Left lung (tissue), 4 donors: ENCODE measurements at regions not wholly inside any gene's neighbourhood (a gene's known extent, or its start where the extent isn't known, plus 50 kb on each side); places are given as distances from the start of the nearest gene placed in this dataset.

Source experiments
- ATAC-seq: fragments of 200-7000 bp; cut with Tn5 transposase; one replicate; pipeline ENCODE4 v1.9.1; 2020; ENCODE audit warnings: moderate library complexity
- DNase-seq, 4 donors: peaks; one replicate each; pipeline ENCODE4 v3.0.0-alpha.2; 2013 to 2020
- H3K27ac ChIP-seq, 2 donors: fragments of 200-600 bp; sonication (generic) in 1 of 2; one replicate each; pipeline versions ENCODE4 v1.5.0 to v1.8.0; 2020 to 2021
- H3K27me3 ChIP-seq, 2 donors: fragments of 200-600 bp; sonication (generic) in 1 of 2; one replicate each; pipeline versions ENCODE4 v1.5.0 to v1.8.0; 2020 to 2021
- H3K36me3 ChIP-seq, 2 donors: fragments of 200-600 bp; sonication (generic) in 1 of 2; one replicate each; pipeline versions ENCODE4 v1.5.0 to v1.8.0; 2020 to 2021
- H3K4me1 ChIP-seq, 2 donors: fragments of 200-600 bp; one replicate each; pipeline ENCODE4 v1.8.0; 2021
- H3K4me3 ChIP-seq, 2 donors: fragments of 200-600 bp; sonication (generic) in 1 of 2; one replicate each; pipeline versions ENCODE4 v1.5.0 to v1.8.0; 2020 to 2021; ENCODE audit warnings: mild to moderate bottlenecking in 1 of 2
- H3K9me3 ChIP-seq, 2 donors: fragments of 200-600 bp; sonication (generic) in 1 of 2; one replicate each; pipeline versions ENCODE4 v1.5.0 to v1.8.0; 2020 to 2021
- CTCF ChIP-seq, 2 donors: fragments of 200-600 bp; sonication (generic) in 1 of 2; IDR thresholded peaks; one replicate each; pipeline versions ENCODE4 v1.5.0 to v1.8.0; 2021; ENCODE audit warnings: antibody characterized with exemption in 2 of 2
- intact Hi-C, 2 donors: fragments of 100-400 bp; cut with DNase I; formaldehyde crosslinking; loops; one replicate each; pipeline versions ENCODE4 v1.11.2 to v1.14.2; 2022
- donor health status: DM: no; HTN: yes; CAD: no.
- donor health status: DM: no; HTN: no; CAD: no.

DNA sequence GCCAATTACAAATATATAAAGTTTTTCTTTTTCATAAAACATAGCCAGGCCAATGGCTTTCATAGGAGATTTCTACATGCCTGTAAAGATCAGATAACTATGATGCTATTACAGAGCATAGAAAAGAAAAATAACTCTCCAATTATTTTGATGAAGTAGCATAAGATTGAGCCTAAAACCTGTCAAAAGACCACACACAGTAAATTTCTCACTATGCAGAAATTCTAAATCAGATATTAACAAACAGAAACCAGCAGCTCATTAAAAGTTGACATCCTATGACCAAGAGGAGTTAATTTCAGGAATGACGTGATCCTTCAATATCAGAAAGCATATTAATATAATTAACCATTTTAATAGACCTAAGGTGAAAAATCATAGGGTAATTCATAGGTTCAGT lies 139.0 kb upstream of the PIEZO2 start:
- no peak overlapping the region for H3K4me3 ChIP-seq
- no peaks in the 10 kb centered on the region for H3K27me3 ChIP-seq
- H3K27ac ChIP-seq = no peak overlapping the region
- no peaks in the 10 kb centered on the region for H3K36me3 ChIP-seq
- H3K9me3 ChIP-seq = no peaks in the 10 kb centered on the region
- no peak for TF ChIP-seq CTCF (IDR thresholded peaks at IDR 0.05)
- intact Hi-C loops = no loop called here
- no peak for ATAC-seq
- DNase-seq = peak in 1 of 4 donors; percentile 26
- no peaks in the 10 kb centered on the region for H3K4me1 ChIP-seq

- no peak for TF ChIP-seq CTCF (IDR thresholded peaks at IDR 0.05)
- H3K27ac ChIP-seq = no peak overlapping the region
- H3K4me3 ChIP-seq = no peak overlapping the region
- ATAC-seq (no peak), DNase-seq (no peak)
- intact Hi-C loops = no loop called here
- H3K9me3 ChIP-seq = no peaks in the 10 kb centered on the region
- no peaks in the 10 kb centered on the region for H3K27me3 ChIP-seq
- no peaks in the 10 kb centered on the region for H3K36me3 ChIP-seq
- no peaks in the 10 kb centered on the region for H3K4me1 ChIP-seq
These were observed 137.1 kb upstream of the PIEZO2 start for GRCh38 chr18:11286431-11286830.

DNA sequence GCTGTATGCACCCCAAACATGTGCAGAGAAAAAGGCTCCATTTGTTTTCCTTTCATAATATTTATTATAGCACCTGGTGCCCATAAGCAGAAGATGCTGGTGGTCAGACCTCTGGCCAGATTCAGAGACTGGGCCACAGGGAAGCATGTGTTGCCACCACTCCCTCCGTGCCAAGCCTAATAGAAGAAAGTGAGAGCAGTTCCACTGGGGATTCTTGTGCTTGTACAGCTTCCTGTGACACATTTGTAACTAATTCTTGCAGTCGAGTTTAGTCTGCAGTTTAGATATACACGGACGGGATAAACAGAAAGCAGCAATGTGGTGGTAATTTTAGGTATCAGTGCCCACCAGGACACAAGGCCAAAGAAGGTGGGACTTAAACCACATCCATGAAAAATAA lies 135.4 kb upstream of the PIEZO2 start:
- ATAC-seq (no peak), DNase-seq (no peak)
- intact Hi-C loops = no loop called here
- Histone ChIP-seq H3K27me3 (no peaks in the 10 kb centered on the region), H3K36me3 (no peaks in the 10 kb centered on the region), H3K4me3 (no peak overlapping the region), H3K4me1 (no peaks in the 10 kb centered on the region), H3K27ac (no peak overlapping the region), H3K9me3 (no peaks in the 10 kb centered on the region)
- no peak for TF ChIP-seq CTCF (IDR thresholded peaks at IDR 0.05)

DNA sequence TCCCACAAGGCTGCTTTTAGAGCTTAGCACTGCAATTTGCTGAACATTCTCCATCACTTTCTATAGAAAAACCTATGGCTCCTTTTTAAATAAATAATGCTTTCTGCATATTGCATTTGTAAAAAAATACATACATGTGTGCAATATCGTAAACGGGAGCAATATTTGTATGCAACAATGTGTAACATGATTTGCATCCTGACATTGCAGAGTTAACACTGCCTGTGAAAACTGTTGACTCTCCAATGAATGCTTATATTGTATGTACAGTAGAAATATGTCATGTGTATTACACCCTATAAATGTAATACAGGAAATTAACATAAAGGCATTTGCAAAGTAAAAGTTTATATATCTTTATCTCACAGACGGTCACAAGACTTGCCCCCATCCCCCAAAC lies 135.0 kb upstream of the PIEZO2 start:
- Histone ChIP-seq H3K4me1 (no peaks in the 10 kb centered on the region), H3K36me3 (no peaks in the 10 kb centered on the region), H3K27me3 (no peaks in the 10 kb centered on the region), H3K4me3 (no peak overlapping the region), H3K9me3 (no peaks in the 10 kb centered on the region), H3K27ac (no peak overlapping the region)
- TF ChIP-seq CTCF (IDR thresholded peaks at IDR 0.05) = no peak
- intact Hi-C loops = no loop called here
- ATAC-seq (no peak), DNase-seq (peak in 1 of 4 donors; percentile 24)

DNA sequence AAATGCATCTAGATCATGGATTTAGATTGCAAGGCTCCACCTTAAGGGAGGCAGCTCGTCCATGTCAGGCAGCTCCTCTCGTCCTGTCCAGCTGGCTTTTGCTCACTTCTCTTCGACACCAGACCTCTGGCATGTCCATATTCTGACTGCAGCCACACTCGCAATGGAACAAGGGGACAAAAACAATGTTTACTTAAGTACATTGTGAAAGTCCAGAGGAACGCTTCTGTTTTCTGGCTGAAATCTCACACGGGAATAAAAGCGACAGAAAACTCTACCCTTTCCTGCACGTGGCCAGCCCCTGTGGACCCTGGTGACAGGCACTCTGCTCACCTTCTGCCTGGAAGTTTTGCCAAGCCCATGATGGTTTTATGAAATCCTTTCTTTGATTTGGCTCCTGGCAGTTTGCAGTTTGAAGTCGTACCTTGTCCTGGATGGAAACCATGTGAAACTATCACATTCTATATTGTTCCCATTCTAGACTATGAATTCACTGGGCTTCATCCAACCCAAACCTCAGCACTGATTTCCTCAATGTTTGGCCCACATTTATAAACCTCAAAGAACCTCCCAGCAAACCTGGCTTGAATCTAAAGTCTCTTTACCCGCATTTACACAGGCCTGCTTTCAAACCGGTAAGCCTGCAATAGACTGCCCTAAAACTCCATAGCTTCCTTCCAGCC lies 134.3 kb upstream of the PIEZO2 start:
- Histone ChIP-seq H3K36me3 (no peaks in the 10 kb centered on the region), H3K9me3 (no peaks in the 10 kb centered on the region), H3K4me3 (no peak overlapping the region), H3K4me1 (no peaks in the 10 kb centered on the region), H3K27me3 (no peaks in the 10 kb centered on the region), H3K27ac (no peak overlapping the region)
- no peak for ATAC-seq
- peak in 2 of 4 donors; percentile 71 to 86 for DNase-seq
- no peak for TF ChIP-seq CTCF (IDR thresholded peaks at IDR 0.05)
- intact Hi-C loops = no loop called here
